Gastroesophageal sphincter (tissue), 3 donors: ENCODE measurements at regions not wholly inside any gene's neighbourhood (a gene's known extent, or its start where the extent isn't known, plus 50 kb on each side); places are given as distances from the start of the nearest gene placed in this dataset.

Experiments used
- EP300 ChIP-seq: sonication (generic); formaldehyde crosslinking; IDR thresholded peaks from one replicate; pipeline ENCODE4 v1.6.1; 2017; ENCODE audit warnings: antibody characterized with exemption, mild to moderate bottlenecking
- POLR2A ChIP-seq, 2 donors: fragments of 450-650 bp; IDR thresholded peaks; one replicate each; pipeline ENCODE4 v1.6.1; 2017; ENCODE audit warnings: antibody characterized with exemption in 2 of 2, mild to moderate bottlenecking in 2 of 2, moderate library complexity in 1 of 2
- POLR2AphosphoS5 ChIP-seq: sonication (generic); formaldehyde crosslinking; IDR thresholded peaks from one replicate; pipeline ENCODE4 v1.6.1; 2017; ENCODE audit warnings: antibody characterized with exemption
- TF ChIP-seq, protein P1 (sequence below), 4 experiments: fragments of 200-600 bp in 2 of 4; fragments of 450-650 bp in 2 of 4; sonication (generic) in 1 of 4; IDR thresholded peaks; one replicate each; pipeline ENCODE4 v1.5.1; 2017 to 2019; ENCODE audit warnings: antibody characterized with exemption in 4 of 4, mild to moderate bottlenecking in 2 of 4, moderate library complexity in 2 of 4

DNA sequence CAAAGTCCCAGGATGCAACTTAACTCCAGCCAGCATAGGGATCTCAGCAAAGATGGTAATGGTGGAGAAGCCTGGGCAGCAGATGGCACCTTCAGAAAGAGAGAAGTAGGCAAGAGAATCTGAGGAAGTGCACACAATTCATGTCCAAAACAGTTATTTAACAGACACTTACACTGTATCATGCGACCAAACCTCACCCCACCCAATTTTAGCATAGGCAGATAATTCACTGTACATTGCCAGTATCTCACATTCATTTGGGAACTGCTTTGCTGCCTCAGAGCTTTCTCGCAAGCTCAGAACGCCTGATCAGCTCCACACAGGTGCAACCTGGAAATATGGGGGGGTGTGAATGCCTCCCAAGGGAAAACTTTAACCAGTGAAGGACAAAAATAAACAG lies 143.0 kb upstream of the MAOA start:
- TF ChIP-seq, protein P1, sequence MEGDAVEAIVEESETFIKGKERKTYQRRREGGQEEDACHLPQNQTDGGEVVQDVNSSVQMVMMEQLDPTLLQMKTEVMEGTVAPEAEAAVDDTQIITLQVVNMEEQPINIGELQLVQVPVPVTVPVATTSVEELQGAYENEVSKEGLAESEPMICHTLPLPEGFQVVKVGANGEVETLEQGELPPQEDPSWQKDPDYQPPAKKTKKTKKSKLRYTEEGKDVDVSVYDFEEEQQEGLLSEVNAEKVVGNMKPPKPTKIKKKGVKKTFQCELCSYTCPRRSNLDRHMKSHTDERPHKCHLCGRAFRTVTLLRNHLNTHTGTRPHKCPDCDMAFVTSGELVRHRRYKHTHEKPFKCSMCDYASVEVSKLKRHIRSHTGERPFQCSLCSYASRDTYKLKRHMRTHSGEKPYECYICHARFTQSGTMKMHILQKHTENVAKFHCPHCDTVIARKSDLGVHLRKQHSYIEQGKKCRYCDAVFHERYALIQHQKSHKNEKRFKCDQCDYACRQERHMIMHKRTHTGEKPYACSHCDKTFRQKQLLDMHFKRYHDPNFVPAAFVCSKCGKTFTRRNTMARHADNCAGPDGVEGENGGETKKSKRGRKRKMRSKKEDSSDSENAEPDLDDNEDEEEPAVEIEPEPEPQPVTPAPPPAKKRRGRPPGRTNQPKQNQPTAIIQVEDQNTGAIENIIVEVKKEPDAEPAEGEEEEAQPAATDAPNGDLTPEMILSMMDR (IDR thresholded peaks at IDR 0.05): no peak
- TF ChIP-seq POLR2AphosphoS5: no peak
- TF ChIP-seq EP300: no peak
- TF ChIP-seq POLR2A (IDR thresholded peaks at IDR 0.05): no peak
